ENCODE measurements at regions not wholly inside any gene's neighbourhood (a gene's known extent, or its start where the extent isn't known, plus 50 kb on each side); places are given as distances from the start of the nearest gene placed in this dataset.
"Not testable (repeated sequence)": the region's sequence is repeated elsewhere in the genome, so short reads cannot be mapped to it uniquely, and the experiment has no call there.

GRCh38 chr13:48829536-48829935 lies 146.2 kb upstream of the FNDC3A start:
- DNase-seq (ENCODE audit: low spot score) = no peak

GRCh38 chr13:48831248-48831647 lies 144.5 kb upstream of the FNDC3A start:
- DNase-seq (ENCODE audit: low spot score) = no peak
- no peak for TF ChIP-seq CTCF (IDR thresholded peaks at IDR 0.05; ENCODE audit: extremely low read depth, missing control alignments)

More at GRCh38 chr13:48829536-48829935, 146.2 kb upstream of the FNDC3A start:
- TF ChIP-seq CTCF (IDR thresholded peaks at IDR 0.05; ENCODE audit: extremely low read depth, missing control alignments) = no peak

GRCh38 chr13:48833412-48833811 lies 142.3 kb upstream of the FNDC3A start:
- no peak for DNase-seq (ENCODE audit: low spot score)

GRCh38 chr13:48835326-48835725 lies 140.4 kb upstream of the FNDC3A start:
- not testable (repeated sequence) for DNase-seq (ENCODE audit: low spot score)

More at GRCh38 chr13:48833412-48833811, 142.3 kb upstream of the FNDC3A start:
- no peak for TF ChIP-seq CTCF (IDR thresholded peaks at IDR 0.05; ENCODE audit: extremely low read depth, missing control alignments)

GRCh38 chr13:48838193-48838973 lies 137.3 kb upstream of the FNDC3A start:
- no peak for TF ChIP-seq CTCF (IDR thresholded peaks at IDR 0.05; ENCODE audit: extremely low read depth, missing control alignments)
- DNase-seq (ENCODE audit: low spot score) = no peak

GRCh38 chr13:48839171-48839570 lies 136.5 kb upstream of the FNDC3A start:
- DNase-seq (ENCODE audit: low spot score) = no peak
- no peak for TF ChIP-seq CTCF (IDR thresholded peaks at IDR 0.05; ENCODE audit: extremely low read depth, missing control alignments)

- no peak for TF ChIP-seq CTCF (IDR thresholded peaks at IDR 0.05; ENCODE audit: extremely low read depth, missing control alignments)
These were observed 135.3 kb upstream of the FNDC3A start for GRCh38 chr13:48840366-48840765.

GRCh38 chr13:48842316-48842715 lies 133.4 kb upstream of the FNDC3A start:
- no peak for DNase-seq (ENCODE audit: low spot score)
- no peak for TF ChIP-seq CTCF (IDR thresholded peaks at IDR 0.05; ENCODE audit: extremely low read depth, missing control alignments)

More at GRCh38 chr13:48840366-48840765, 135.3 kb upstream of the FNDC3A start:
- no peak for DNase-seq (ENCODE audit: low spot score)
